ENCODE measurements at regions not wholly inside any gene's neighbourhood (a gene's known extent, or its start where the extent isn't known, plus 50 kb on each side); places are given as distances from the start of the nearest gene placed in this dataset.

DNA sequence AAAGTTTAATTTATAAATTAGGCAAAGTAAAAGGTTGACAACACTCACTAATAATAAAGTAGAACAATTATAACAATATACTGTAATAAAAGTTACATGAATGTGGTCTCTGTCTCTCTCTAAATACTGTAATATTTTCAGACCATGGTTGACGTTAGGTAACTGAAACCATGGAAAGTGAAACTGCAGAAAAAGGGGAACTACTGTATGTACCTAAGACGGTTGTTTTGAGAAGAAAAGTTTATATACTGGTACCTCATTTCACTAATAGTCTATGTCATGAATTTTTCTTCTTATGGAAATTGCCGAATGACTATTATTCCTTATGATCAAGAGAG lies 166.7 kb upstream of the ZNF521 start:
- no peaks in the 10 kb centered on the region for H3K9me2 ChIP-seq (ENCODE audit: insufficient read depth)
- no TSS peak for BruUV-seq (replicated peaks)
- H3K27me3 ChIP-seq (ENCODE audit: insufficient read depth, low read depth) = no peaks in the 10 kb centered on the region
- H2AFZ ChIP-seq = no peak overlapping the region
- H3K4me1 ChIP-seq (replicated peaks; ENCODE audit: insufficient read depth) = no peaks in the 10 kb centered on the region
- ChIA-PET CTCF (no interaction called here), POLR2A (ENCODE audit: unreplicated experiment) (no interaction called here)
- TF ChIP-seq EZH2 (IDR thresholded peaks at IDR 0.05; ENCODE audit: low read depth) (no peak), CTCF (conservative IDR thresholded peaks at IDR 0.05) (no peak)
- no peaks in the 10 kb centered on the region for H3F3A ChIP-seq (ENCODE audit: insufficient read depth, low read depth)
- DNase-seq = no peak
- H4K20me1 ChIP-seq (ENCODE audit: insufficient read depth) = no peaks in the 10 kb centered on the region
- no peaks in the 10 kb centered on the region for H3K36me3 ChIP-seq (ENCODE audit: low read depth)
- no peak overlapping the region for H3K4me3 ChIP-seq
- H3K4me2 ChIP-seq = no peak overlapping the region
- no peak overlapping the region for H3K27ac ChIP-seq
- H3K79me2 ChIP-seq (ENCODE audit: low read depth) = no peaks in the 10 kb centered on the region
- no peaks in the 10 kb centered on the region for H3K9me3 ChIP-seq (ENCODE audit: insufficient read depth, low read depth)
- intact Hi-C loops (cut with micrococcal nuclease; ENCODE audit: unreplicated experiment) = no loop called here

DNA sequence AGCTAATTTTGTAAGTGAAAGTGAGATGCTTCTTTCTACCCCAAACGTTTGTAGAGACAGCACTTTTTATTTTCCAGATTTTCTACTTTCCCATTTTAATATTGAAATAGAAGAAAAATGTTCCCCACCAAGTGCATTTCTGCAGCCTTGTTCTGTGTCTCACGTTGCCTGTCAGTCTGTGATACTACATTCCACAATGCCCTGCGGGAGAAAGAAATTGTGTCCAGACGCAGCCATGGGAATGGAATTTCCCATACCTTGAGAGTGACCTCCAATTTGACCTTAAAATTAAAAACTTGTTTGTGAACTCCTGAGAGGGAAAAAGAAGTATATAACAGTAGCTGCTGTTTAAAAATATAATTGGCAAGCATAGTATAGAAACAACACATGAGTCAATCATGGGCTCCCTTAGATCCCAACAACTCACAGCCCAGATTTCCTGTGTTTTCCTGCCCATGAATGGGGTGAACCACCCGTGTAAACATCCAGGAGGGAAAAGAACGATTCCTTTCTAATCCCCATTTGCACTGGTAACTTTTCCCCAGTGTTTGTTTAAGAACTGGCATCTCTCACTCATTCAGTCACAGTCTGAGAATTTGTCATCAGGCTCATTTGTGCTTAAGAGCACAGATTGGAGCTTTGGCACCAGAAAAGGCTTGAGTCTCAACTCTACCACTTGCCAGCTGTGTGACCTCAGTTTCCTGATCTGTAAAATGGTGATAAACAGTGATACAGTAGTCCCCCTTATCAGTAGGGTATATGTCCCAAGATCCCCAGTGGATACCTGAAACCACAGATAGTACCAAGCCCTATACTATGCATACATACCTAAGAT lies 166.1 kb upstream of the ZNF521 start:
- Histone ChIP-seq H4K20me1 (ENCODE audit: insufficient read depth) (no peaks in the 10 kb centered on the region), H3K4me2 (no peak overlapping the region), H3K4me3 (no peak overlapping the region), H3K9me3 (ENCODE audit: insufficient read depth, low read depth) (no peaks in the 10 kb centered on the region), H3K4me1 (replicated peaks; ENCODE audit: insufficient read depth) (no peaks in the 10 kb centered on the region), H3K27me3 (ENCODE audit: insufficient read depth, low read depth) (no peaks in the 10 kb centered on the region), H3K27ac (no peak overlapping the region), H3K79me2 (ENCODE audit: low read depth) (no peaks in the 10 kb centered on the region), H3K36me3 (ENCODE audit: low read depth) (no peaks in the 10 kb centered on the region), H3F3A (ENCODE audit: insufficient read depth, low read depth) (no peaks in the 10 kb centered on the region), H2AFZ (no peak overlapping the region), H3K9me2 (ENCODE audit: insufficient read depth) (no peaks in the 10 kb centered on the region)
- CTCF ChIA-PET = no interaction called here
- no peak for TF ChIP-seq CTCF (conservative IDR thresholded peaks at IDR 0.05)
- no peak for TF ChIP-seq EZH2 (IDR thresholded peaks at IDR 0.05; ENCODE audit: low read depth)
- intact Hi-C loops (cut with micrococcal nuclease; ENCODE audit: unreplicated experiment) = no loop called here
- BruUV-seq (replicated peaks) = no TSS peak
- POLR2A ChIA-PET (ENCODE audit: unreplicated experiment) = no interaction called here
- DNase-seq = no peak

GRCh38 chr18:25516747-25517498 lies 165.0 kb upstream of the ZNF521 start:
- TF ChIP-seq EZH2 (IDR thresholded peaks at IDR 0.05; ENCODE audit: low read depth) (no peak), CTCF (conservative IDR thresholded peaks at IDR 0.05) (no peak)
- Histone ChIP-seq H3K27me3 (ENCODE audit: insufficient read depth, low read depth) (no peaks in the 10 kb centered on the region), H4K20me1 (ENCODE audit: insufficient read depth) (no peaks in the 10 kb centered on the region), H3K4me2 (no peak overlapping the region), H3K4me3 (no peak overlapping the region), H3K4me1 (replicated peaks; ENCODE audit: insufficient read depth) (no peaks in the 10 kb centered on the region), H3F3A (ENCODE audit: insufficient read depth, low read depth) (no peaks in the 10 kb centered on the region), H3K79me2 (ENCODE audit: low read depth) (no peaks in the 10 kb centered on the region), H3K36me3 (ENCODE audit: low read depth) (no peaks in the 10 kb centered on the region), H3K9me3 (ENCODE audit: insufficient read depth, low read depth) (no peaks in the 10 kb centered on the region), H3K27ac (no peak overlapping the region), H3K9me2 (ENCODE audit: insufficient read depth) (no peaks in the 10 kb centered on the region), H2AFZ (no peak overlapping the region)
- intact Hi-C loops (cut with micrococcal nuclease; ENCODE audit: unreplicated experiment) = no loop called here
- no peak for DNase-seq
- ChIA-PET CTCF (no interaction called here), POLR2A (ENCODE audit: unreplicated experiment) (no interaction called here)
- no TSS peak for BruUV-seq (replicated peaks)

All from PC-9 (cell line).